ENCODE measurements at regions not wholly inside any gene's neighbourhood (a gene's known extent, or its start where the extent isn't known, plus 50 kb on each side); places are given as distances from the start of the nearest gene placed in this dataset.
"Not testable (repeated sequence)": the region's sequence is repeated elsewhere in the genome, so short reads cannot be mapped to it uniquely, and the experiment has no call there.

DNA sequence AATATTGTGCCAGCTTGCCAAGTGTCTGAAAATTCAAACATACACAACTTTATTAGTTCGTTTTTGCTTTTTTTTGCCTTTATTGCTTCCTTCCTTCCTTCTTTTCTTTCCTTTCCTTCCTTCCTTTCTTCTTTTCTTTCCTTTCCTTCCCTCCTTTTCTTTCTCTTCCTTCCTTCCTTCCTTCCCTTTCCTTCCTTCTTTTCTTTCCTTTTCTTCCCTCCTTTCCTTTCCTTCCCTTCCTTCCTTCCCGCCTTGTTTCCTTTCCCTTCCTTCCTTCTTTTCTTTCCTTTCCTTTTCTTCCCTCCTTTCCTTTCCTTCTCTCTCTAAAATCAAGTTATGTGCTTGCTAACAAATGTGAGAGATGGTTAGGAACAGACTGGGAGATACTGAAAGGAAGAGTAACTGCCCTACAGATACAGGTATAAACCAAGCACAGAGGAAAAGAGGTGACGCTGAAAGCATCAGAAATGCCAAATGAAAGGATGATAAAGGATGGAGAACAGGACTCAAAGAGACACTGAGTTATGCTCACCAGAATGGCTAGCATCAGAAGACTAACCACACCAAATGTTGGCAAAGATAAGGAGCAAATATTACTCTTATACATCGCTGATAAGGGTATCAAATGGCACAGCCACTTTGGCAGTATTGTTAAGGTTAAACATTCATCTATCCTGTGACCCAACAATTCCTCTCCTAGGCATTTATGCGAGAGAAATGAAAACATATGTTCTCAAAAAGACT is 151.6 kb downstream of the MREG start:
- DNase-seq = no peak

- no peak for DNase-seq
These were observed 157.3 kb downstream of the MREG start for GRCh38 chr2:215856080-215856479.

DNA sequence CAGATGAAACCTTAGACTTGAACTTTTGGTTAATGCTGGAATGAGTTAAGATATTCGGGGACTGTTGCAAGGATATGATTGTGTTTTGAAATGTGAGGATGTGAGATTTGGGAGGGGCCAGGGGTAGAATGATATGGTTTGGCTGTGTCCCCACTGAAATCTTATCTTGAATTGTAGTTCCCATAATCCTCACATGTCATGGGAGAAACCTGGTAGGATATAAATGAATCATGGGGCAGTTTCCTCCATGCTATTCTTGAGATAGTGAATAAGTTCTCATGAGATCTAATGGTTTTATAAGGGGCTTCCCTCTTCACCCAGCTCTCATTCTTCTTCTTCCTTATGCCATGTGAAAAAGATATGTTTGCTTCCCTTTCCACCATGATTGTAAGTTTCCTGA is 158.0 kb downstream of the MREG start:
- not testable (repeated sequence) for DNase-seq

GRCh38 chr2:215854008-215854407 is 159.3 kb downstream of the MREG start:
- DNase-seq = no peak

DNA sequence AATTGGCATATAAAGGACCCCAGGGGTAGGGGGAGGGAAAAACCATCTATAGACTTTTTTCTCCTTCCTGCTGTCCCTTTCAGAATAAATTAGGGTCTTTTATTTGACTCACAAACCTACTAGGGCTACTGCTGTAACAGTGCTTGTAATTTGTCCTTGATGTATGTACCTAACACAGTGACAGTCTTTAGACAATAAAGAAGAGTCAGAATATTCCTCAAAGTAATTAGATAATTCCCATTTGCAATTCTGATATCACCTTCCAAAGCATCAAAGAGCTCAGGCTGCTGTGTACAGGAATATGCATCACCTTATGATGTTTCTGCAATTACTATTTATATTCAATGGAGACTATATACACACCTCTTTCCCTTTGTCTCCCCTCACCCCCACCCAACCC is 161.7 kb downstream of the MREG start:
- DNase-seq = no peak

- no peak for DNase-seq
These were observed 162.3 kb downstream of the MREG start for GRCh38 chr2:215851082-215851481.

DNA sequence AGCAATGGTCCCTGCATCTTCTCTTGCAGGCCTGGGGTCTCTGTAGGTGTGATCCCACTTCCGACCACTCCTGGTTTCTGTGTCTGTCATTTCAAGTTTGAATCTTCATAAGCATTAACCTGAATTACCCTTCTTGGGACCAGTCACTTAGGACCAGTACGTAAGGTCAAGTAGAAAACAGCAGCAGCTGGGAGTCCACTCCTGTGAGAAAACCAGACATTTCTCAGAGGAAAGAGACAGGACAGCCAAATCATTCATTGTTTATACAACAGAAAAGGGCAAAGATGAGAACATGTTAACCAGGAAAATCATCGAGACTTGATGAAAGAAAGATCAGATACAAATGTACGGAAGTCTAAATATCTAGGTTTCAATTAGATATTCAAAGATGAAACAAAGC is 163.0 kb downstream of the MREG start:
- no peak for DNase-seq

- no peak for DNase-seq
These were observed 163.6 kb downstream of the MREG start for GRCh38 chr2:215849771-215850170.

GRCh38 chr2:215848698-215849097 is 164.7 kb downstream of the MREG start:
- DNase-seq = no peak

DNA sequence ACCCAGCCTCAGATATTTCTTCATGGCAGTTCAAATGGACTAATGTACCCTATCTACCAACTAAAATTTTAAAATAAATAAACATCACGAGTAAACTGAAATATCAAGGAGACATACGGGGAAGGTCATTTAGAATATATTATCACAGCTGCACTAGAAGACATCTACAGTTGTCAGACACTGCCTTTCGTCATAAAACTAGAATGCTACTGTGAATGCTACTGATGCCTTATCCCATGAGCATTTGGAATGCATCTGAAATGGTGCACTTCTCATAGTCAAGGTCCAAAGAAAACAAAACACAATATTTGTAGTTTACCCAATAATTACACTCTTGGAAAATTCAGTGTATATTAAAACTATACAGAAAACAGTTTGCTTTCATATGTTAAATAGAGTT is 165.2 kb downstream of the MREG start:
- no peak for DNase-seq

DNA sequence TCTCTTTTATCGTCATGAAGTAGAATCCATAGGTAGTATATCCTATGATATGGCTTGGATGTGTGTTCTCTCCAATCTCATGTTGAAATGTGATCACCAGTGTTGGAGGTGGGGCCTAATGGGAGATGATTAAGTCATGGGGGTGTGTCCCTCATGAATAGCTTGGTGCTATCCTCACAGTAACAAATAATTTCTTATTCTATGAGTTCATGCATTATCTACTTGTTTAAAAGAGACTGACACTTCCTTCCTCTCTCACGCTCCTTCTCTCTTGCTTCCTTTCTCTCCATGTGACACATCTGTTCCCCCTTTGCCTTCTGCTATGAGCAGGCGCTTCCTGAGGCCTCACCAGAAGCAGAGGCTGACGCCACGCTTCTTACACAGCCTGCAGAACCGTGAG is 165.6 kb downstream of the MREG start:
- DNase-seq = no peak

- DNase-seq = no peak
These were observed 166.3 kb downstream of the MREG start for GRCh38 chr2:215847056-215847455.

DNA sequence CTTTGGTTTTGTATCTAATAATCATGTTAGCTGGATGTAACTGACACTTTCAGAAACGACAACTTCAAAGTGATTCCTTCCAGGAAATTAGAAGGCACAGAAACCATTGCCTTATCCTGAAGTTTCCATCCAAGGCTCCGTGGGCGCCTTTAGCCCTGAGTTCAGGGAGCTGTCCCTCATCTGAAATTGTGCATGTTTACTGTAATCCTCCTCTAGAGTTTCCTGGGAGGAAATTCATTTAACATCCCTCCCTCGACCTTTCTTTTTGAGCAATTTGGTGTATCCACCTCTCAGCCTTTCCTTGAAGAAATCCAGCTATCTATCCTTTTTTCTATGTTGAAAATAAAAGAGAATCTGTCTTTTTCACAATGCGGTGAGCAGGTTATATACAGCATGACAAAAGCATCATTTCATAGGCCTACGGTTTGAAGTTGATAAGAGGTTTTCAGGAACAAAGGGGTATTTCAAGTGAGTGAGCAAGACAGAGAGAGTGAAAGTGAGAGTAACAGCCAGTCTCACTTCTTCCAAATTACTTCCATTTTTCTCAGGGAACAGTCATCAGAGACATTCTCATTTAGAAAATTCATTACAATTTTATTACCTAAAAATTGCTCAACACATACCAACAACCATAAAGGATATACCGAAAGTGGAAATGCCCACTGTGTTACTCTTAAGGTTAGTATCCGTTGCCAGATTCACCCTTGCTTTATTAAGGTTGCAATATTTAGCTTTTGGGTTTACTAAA is 167.3 kb downstream of the MREG start:
- no peak for DNase-seq

- DNase-seq = no peak
These were observed 169.8 kb downstream of the MREG start for GRCh38 chr2:215843579-215843978.

DNA sequence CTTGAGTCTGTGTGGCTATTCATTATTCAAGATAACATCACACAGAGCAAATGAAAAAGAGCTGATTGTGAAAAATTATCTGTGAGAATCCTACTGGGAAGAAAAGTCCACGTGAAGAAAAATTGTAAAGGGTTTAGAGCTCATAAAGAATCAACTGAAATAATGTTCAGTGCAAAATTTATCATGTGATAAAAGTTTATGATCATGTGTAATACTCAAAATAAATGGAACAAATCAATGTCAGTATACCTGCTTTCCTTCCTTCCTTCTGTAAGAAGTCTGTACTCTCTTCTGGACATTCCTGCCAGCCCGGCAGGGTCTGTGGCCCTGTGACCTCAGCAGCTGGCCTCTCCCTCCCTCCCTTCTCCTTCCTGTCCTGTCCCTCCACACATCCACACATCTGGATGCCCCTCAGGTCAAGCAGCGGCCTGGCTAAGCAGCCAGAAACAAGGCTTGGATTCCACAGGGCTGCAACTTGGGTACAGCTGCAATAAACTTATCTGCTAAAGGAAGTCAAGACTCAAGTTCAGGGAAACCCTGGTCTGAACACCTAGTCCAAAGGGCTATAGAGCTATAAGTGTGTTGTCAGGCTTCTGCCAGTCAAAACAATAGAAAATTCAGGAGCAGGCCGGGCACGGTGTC is 172.1 kb downstream of the MREG start:
- DNase-seq = no peak

- DNase-seq = no peak
These were observed 173.5 kb downstream of the MREG start for GRCh38 chr2:215839816-215840215.

DNA sequence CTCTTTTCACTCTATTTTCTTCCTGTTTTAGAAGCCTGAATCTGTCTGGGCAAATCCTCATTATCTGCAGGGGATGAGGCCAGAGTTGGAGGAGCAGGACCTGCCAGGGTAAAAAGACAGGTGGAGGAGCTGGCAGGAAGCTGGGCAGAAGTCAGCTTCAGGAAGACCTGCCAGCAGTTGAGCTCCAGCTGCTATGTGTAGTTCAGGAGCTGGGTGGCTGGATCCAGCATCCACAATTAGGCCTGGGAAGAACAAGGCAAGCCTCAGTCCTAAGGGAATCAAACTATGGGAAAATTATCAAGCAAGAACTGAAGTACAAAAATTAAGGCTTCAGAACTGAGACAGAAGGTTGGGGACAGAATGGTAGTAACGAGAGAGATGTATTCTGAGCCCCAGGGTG is 174.0 kb downstream of the MREG start:
- DNase-seq = no peak

- DNase-seq = no peak
These were observed 176.5 kb downstream of the MREG start for GRCh38 chr2:215836881-215837280.

- DNase-seq = no peak
These were observed 177.7 kb downstream of the MREG start for GRCh38 chr2:215835657-215836056.

DNA sequence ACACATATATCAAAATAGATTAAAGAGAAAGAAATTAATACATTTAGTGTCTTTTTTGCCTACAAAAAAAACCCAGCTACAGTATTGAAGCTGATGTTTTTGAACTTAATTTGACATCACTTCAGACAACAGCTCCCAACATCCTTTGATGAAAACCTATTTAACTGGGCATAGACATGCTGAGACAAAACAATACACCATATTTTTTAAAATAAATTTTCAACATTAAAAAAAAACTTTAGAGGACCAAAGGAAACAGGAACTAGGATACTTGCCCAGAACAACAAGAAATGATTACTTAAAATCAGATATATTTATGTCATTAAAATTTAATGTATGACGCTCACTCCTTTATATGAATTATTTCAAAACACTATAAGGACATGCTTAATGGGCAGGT is 178.1 kb downstream of the MREG start:
- no peak for DNase-seq

DNA sequence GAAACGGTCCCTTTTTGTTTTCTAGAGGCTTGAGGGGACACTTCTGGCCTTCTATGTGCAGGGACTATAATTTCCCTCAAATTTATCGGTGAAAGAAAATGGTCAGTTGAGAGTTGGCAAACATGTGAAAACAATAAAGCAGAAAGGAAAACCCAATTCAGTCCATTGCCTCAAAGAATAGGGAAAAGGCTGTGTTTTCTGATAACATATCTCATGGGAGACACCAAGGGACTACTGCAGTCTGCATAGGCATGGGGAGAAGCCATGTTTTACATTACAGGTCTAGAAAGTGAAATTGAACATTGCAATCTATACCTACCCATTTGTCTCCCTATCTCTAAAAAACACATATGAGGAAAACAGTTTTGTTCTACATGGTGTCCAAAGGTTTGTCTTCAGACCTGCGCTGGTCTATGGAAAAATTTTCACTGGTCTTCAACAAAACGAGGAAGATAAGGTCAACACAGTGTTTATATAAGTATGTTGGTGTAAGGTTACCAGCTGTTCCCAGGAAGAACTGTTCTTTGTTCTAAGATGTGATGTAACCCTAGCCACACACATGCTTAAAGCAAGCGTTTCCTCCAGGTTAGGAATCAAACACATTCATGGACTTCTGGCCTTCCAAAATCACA is 179.7 kb downstream of the MREG start:
- DNase-seq = no peak

GRCh38 chr2:215832791-215833190 is 180.6 kb downstream of the MREG start:
- no peak for DNase-seq

DNA sequence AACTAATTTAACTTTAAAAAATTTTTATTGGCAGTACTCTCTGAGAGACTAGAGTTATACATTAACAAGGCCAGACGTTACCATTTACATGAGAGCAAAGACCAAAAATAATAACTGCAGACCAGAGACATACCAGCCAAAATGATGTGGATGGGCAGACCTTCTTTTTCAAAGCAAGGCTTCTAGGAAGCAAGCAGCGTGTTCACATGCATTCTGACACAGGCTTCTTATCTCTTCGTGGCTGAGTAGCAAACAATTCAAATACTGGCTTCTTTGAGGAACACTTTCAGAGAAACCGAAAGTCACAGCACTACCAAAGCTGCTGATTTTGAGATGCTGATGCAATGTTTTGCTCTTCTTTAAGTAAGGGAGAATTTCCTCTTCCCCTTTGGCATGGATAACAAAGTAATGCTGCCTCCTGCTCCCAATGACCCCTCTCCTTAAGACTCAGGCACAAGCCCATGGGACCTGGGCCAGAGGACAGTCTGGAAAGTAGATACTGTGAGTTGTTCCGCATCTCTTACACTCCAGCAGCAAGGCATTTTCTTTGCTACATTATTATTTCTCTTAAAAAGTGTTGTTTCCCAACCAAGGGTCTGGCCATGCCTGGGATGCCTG is 181.9 kb downstream of the MREG start:
- DNase-seq = no peak
